GM12865 (cell line): ENCODE measurements at regions not wholly inside any gene's neighbourhood (a gene's known extent, or its start where the extent isn't known, plus 50 kb on each side); places are given as distances from the start of the nearest gene placed in this dataset.
A peak's percentile ranks its signal among the peaks of the same experiment; 100 is the strongest.

Experiments
- DNase-seq: peaks from one replicate; pipeline ENCODE4 v3.0.0; 2010; ENCODE audit warnings: low read depth
- H3K4me3 ChIP-seq: 2 replicates; pipeline ENCODE4 v1.5.1; 2011; ENCODE audit warnings: mild to moderate bottlenecking, low read depth, low read length, control low read depth
- TF ChIP-seq, protein P1 (sequence below): IDR thresholded peaks from 2 replicates; pipeline ENCODE4 v1.5.1; 2011; ENCODE audit warnings: low read length, control low read depth, low read depth, inconsistent platforms; ENCODE audit not compliant: insufficient read depth; ENCODE audit errors: missing control alignments

- H3K4me3 ChIP-seq, result no peak overlapping the region
- TF ChIP-seq, protein P1, sequence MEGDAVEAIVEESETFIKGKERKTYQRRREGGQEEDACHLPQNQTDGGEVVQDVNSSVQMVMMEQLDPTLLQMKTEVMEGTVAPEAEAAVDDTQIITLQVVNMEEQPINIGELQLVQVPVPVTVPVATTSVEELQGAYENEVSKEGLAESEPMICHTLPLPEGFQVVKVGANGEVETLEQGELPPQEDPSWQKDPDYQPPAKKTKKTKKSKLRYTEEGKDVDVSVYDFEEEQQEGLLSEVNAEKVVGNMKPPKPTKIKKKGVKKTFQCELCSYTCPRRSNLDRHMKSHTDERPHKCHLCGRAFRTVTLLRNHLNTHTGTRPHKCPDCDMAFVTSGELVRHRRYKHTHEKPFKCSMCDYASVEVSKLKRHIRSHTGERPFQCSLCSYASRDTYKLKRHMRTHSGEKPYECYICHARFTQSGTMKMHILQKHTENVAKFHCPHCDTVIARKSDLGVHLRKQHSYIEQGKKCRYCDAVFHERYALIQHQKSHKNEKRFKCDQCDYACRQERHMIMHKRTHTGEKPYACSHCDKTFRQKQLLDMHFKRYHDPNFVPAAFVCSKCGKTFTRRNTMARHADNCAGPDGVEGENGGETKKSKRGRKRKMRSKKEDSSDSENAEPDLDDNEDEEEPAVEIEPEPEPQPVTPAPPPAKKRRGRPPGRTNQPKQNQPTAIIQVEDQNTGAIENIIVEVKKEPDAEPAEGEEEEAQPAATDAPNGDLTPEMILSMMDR, result no peak
- no peak for DNase-seq
These were observed 1413.7 kb upstream of the CELF2 start for GRCh38 chr10:9603972-9604371.

- no peak for DNase-seq
- TF ChIP-seq, protein P1, result no peak
- H3K4me3 ChIP-seq, result no peak overlapping the region
These were observed 1412.4 kb upstream of the CELF2 start for GRCh38 chr10:9605231-9605630.

DNA sequence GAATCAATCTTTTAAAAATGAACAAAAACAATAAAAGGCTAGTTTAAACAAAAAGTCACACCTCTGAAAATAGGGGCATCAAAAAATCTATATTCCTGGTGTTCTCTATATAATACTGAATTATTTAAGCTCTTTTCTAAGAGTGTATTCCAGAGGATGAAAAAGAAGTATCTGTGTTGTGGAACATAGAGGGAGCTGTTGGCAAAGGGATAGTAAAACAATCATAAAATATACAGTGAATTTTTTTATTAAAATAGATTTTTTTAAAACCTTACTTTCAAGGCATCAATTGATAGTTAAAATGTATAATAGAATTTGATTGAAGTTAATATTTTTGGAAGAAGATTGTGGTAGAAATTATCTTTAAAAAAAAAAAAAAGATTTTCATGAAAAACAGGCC lies 1409.1 kb upstream of the CELF2 start:
- H3K4me3 ChIP-seq, result no peak overlapping the region
- TF ChIP-seq, protein P1, result peak; percentile 2
- DNase-seq, result no peak

GRCh38 chr10:9613338-9614075 lies 1404.2 kb upstream of the CELF2 start:
- peak overlapping the region; percentile 32 for H3K4me3 ChIP-seq
- peak; percentile 77 for DNase-seq
- TF ChIP-seq, protein P1, result no peak

GRCh38 chr10:9615189-9615588 lies 1402.5 kb upstream of the CELF2 start:
- TF ChIP-seq, protein P1, result no peak
- H3K4me3 ChIP-seq, result no peak overlapping the region
- no peak for DNase-seq

DNA sequence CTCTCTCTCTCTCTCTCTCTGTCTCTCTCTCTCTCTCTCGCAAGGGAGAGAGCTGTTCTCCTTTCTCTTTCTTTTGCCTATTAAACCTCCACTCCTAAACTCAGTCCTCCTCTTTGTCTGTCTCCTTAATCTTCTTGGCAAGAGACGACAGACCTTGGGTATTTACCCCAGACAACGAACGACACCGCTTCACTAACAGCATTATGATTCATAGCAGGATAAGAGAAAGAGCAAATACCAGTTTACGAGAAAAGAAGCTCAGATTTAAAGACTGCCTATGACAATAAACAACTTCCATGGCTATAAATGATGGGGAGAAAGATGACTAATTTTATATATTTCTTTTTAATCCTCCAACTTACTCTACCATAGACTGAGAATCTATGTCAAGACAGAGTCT lies 1396.5 kb upstream of the CELF2 start:
- no peak for DNase-seq

GRCh38 chr10:9625304-9625703 lies 1392.4 kb upstream of the CELF2 start:
- H3K4me3 ChIP-seq, result no peak overlapping the region
- TF ChIP-seq, protein P1, result no peak
- no peak for DNase-seq

More for the DNA sequence above, 1396.5 kb upstream of the CELF2 start:
- TF ChIP-seq, protein P1, result no peak
- no peak overlapping the region for H3K4me3 ChIP-seq
